Non-pigmented ciliary epithelial cell (primary cell): ENCODE measurements at regions not wholly inside any gene's neighbourhood (a gene's known extent, or its start where the extent isn't known, plus 50 kb on each side); places are given as distances from the start of the nearest gene placed in this dataset.

Source experiments
- DNase-seq: peaks from one replicate; pipeline ENCODE4 v3.0.0-alpha.2; 2010; ENCODE audit warnings: low read depth

- DNase-seq, result no peak
Observed at GRCh38 chr4:188854436-188854835, 715.2 kb downstream of the TRIML1 start.

GRCh38 chr4:188858696-188859095 is 719.5 kb downstream of the TRIML1 start:
- no peak for DNase-seq

GRCh38 chr4:188864741-188865140 is 725.5 kb downstream of the TRIML1 start:
- DNase-seq, result no peak

- DNase-seq, result no peak
Observed at GRCh38 chr4:188867796-188868195, 728.6 kb downstream of the TRIML1 start.

GRCh38 chr4:188869581-188869980 is 730.3 kb downstream of the TRIML1 start:
- no peak for DNase-seq

GRCh38 chr4:188872809-188873208 is 733.6 kb downstream of the TRIML1 start:
- DNase-seq, result no peak

- DNase-seq, result no peak
Observed at GRCh38 chr4:188876881-188877280, 737.6 kb downstream of the TRIML1 start.

- no peak for DNase-seq
Observed at GRCh38 chr4:188879598-188879997, 740.4 kb downstream of the TRIML1 start.

GRCh38 chr4:188887905-188888304 is 748.7 kb downstream of the TRIML1 start:
- no peak for DNase-seq

- no peak for DNase-seq
Observed at GRCh38 chr4:188892837-188893236, 753.6 kb downstream of the TRIML1 start.

- DNase-seq, result no peak
Observed at GRCh38 chr4:188903986-188904385, 764.7 kb downstream of the TRIML1 start.

- no peak for DNase-seq
Observed at GRCh38 chr4:188904617-188905016, 765.4 kb downstream of the TRIML1 start.

- DNase-seq, result no peak
Observed at GRCh38 chr4:188905248-188905647, 766.0 kb downstream of the TRIML1 start.

- DNase-seq, result no peak
Observed at GRCh38 chr4:188911199-188911598, 772.0 kb downstream of the TRIML1 start.

- DNase-seq, result no peak
Observed at GRCh38 chr4:188911707-188912106, 772.5 kb downstream of the TRIML1 start.

GRCh38 chr4:188915175-188915574 is 775.9 kb downstream of the TRIML1 start:
- DNase-seq, result no peak

GRCh38 chr4:188918787-188919186 is 779.5 kb downstream of the TRIML1 start:
- DNase-seq, result no peak

- DNase-seq, result no peak
Observed at GRCh38 chr4:188930822-188931221, 791.6 kb downstream of the TRIML1 start.

- DNase-seq, result peak; percentile 22
Observed at GRCh38 chr4:188934320-188934962, 795.2 kb downstream of the TRIML1 start.

GRCh38 chr4:188941524-188942119 is 802.4 kb downstream of the TRIML1 start:
- peak; percentile 98 for DNase-seq

- no peak for DNase-seq
Observed at GRCh38 chr4:188942606-188943005, 803.4 kb downstream of the TRIML1 start.

- no peak for DNase-seq
Observed at GRCh38 chr4:188949596-188949995, 810.4 kb downstream of the TRIML1 start.

GRCh38 chr4:188955066-188955465 is 815.8 kb downstream of the TRIML1 start:
- no peak for DNase-seq

- DNase-seq, result no peak
Observed at GRCh38 chr4:188956566-188956965, 817.3 kb downstream of the TRIML1 start.
